Liver (tissue), 8 donors: ENCODE measurements at regions not wholly inside any gene's neighbourhood (a gene's known extent, or its start where the extent isn't known, plus 50 kb on each side); places are given as distances from the start of the nearest gene placed in this dataset.

Experiments
- DNase-seq: peaks from one replicate; pipeline ENCODE4 v3.0.0-alpha.2; 2017; ENCODE audit warnings: low spot score
- H3K27ac ChIP-seq, 2 donors: one replicate each; pipeline ENCODE4 v1.7.0; 2013; ENCODE audit warnings: inconsistent platforms in 2 of 2, low read length in 2 of 2, control low read depth in 1 of 2, low read depth in 1 of 2, mild to moderate bottlenecking in 1 of 2
- H3K27me3 ChIP-seq, 4 donors: one replicate each; pipeline versions ENCODE4 v1.6.1 to v1.7.0; 2013; ENCODE audit warnings: low read length in 3 of 4, inconsistent platforms in 1 of 4, mild to moderate bottlenecking in 1 of 4, moderate library complexity in 1 of 4; ENCODE audit not compliant: control insufficient read depth in 4 of 4, insufficient read depth in 4 of 4
- H3K36me3 ChIP-seq, 4 donors: one replicate each; pipeline versions ENCODE4 v1.6.1 to v1.7.0; 2013; ENCODE audit warnings: low read length in 3 of 4, mild to moderate bottlenecking in 3 of 4, low read depth in 1 of 4, moderate library complexity in 1 of 4; ENCODE audit not compliant: control insufficient read depth in 4 of 4, insufficient read depth in 3 of 4
- H3K4me1 ChIP-seq, 4 donors: one replicate each; pipeline versions ENCODE4 v1.6.1 to v1.7.0; 2013; ENCODE audit warnings: low read length in 3 of 4, mild to moderate bottlenecking in 3 of 4, moderate library complexity in 1 of 4; ENCODE audit not compliant: control insufficient read depth in 4 of 4, insufficient read depth in 4 of 4
- H3K4me3 ChIP-seq, 3 donors: one replicate each; pipeline versions ENCODE4 v1.6.1 to v1.7.0; 2013; ENCODE audit warnings: low read length in 3 of 3, control low read depth in 1 of 3, low read depth in 1 of 3, mild to moderate bottlenecking in 1 of 3
- H3K9ac ChIP-seq, 2 donors: one replicate each; pipeline ENCODE4 v1.7.0; 2013; ENCODE audit warnings: low read length in 2 of 2, mild to moderate bottlenecking in 2 of 2, moderate library complexity in 2 of 2, control low read depth in 1 of 2, low read depth in 1 of 2
- H3K9me3 ChIP-seq, 4 donors: one replicate each; pipeline versions ENCODE4 v1.6.1 to v1.7.0; 2013; ENCODE audit warnings: low read length in 3 of 4; ENCODE audit not compliant: control insufficient read depth in 4 of 4
- EGR1 ChIP-seq, 2 donors: IDR thresholded peaks; 2 replicates each; pipeline ENCODE4 v1.6.1; 2016 to 2018; ENCODE audit warnings: antibody characterized with exemption in 2 of 2, low read depth in 2 of 2
- FOXA1 ChIP-seq: IDR thresholded peaks from 2 replicates; pipeline ENCODE4 v1.6.1; 2016; ENCODE audit warnings: antibody characterized with exemption
- FOXA2 ChIP-seq: IDR thresholded peaks from 2 replicates; pipeline ENCODE4 v1.6.1; 2016; ENCODE audit warnings: antibody characterized with exemption
- GABPA ChIP-seq, 2 donors: IDR thresholded peaks in 1 of 2; conservative IDR thresholded peaks in 1 of 2; 2 replicates each; pipeline ENCODE4 v1.6.1; 2016; ENCODE audit warnings: antibody characterized with exemption in 2 of 2, mild to moderate bottlenecking in 1 of 2, moderate library complexity in 1 of 2
- HNF4A ChIP-seq, 2 donors: conservative IDR thresholded peaks; 2 replicates each; pipeline ENCODE4 v1.6.1; 2016; ENCODE audit warnings: antibody characterized with exemption in 2 of 2, mild to moderate bottlenecking in 2 of 2
- HNF4G ChIP-seq: IDR thresholded peaks from 2 replicates; pipeline ENCODE4 v1.6.1; 2016; ENCODE audit warnings: antibody characterized with exemption
- JUND ChIP-seq, 2 donors: IDR thresholded peaks; 2 replicates each; pipeline ENCODE4 v1.6.1; 2016; ENCODE audit warnings: antibody characterized with exemption in 2 of 2
- MAX ChIP-seq: IDR thresholded peaks from 2 replicates; pipeline ENCODE4 v1.6.1; 2016; ENCODE audit warnings: antibody characterized with exemption
- NR2F2 ChIP-seq: IDR thresholded peaks from 2 replicates; pipeline ENCODE4 v1.6.1; 2016; ENCODE audit warnings: antibody characterized with exemption
- RAD21 ChIP-seq, 2 donors: IDR thresholded peaks; 2 replicates each; pipeline ENCODE4 v1.6.1; 2016; ENCODE audit warnings: antibody characterized with exemption in 2 of 2, mild to moderate bottlenecking in 2 of 2
- RXRA ChIP-seq, 2 donors: IDR thresholded peaks; 2 replicates each; pipeline ENCODE4 v1.6.1; 2017 to 2018; ENCODE audit warnings: antibody characterized with exemption in 2 of 2, mild to moderate bottlenecking in 1 of 2
- SP1 ChIP-seq: IDR thresholded peaks from 2 replicates; pipeline ENCODE4 v1.6.1; 2018; ENCODE audit warnings: antibody characterized with exemption, mild to moderate bottlenecking
- TAF1 ChIP-seq: conservative IDR thresholded peaks from 2 replicates; pipeline ENCODE4 v1.6.1; 2016; ENCODE audit warnings: antibody characterized with exemption, mild to moderate bottlenecking
- YY1 ChIP-seq: IDR thresholded peaks from 2 replicates; pipeline ENCODE4 v1.6.1; 2016; ENCODE audit warnings: antibody characterized with exemption, mild to moderate bottlenecking
- WGBS: extraction: QIAGEN DNeasy Blood & Tissue Kit; methylation state at CpG from one replicate; pipeline ENCODE4 v1.1.7; 2013; 5-methylcytosine and 5-hydroxymethylcytosine counted together
- TF ChIP-seq, protein P1 (sequence below): fragments of 150-350 bp; IDR thresholded peaks from 2 replicates; pipeline ENCODE4 v1.5.1; 2017; ENCODE audit warnings: improper control_type of control experiment, low read depth, low read length; ENCODE audit not compliant: missing input control
- TF ChIP-seq, protein P2 (sequence below): IDR thresholded peaks from 2 replicates; pipeline ENCODE4 v1.6.1; 2016; ENCODE audit warnings: antibody characterized with exemption
- TF ChIP-seq, protein P3 (sequence below): IDR thresholded peaks from 2 replicates; pipeline ENCODE4 v1.6.1; 2016; ENCODE audit warnings: antibody characterized with exemption
- TF ChIP-seq, protein P4 (sequence below): IDR thresholded peaks from 2 replicates; pipeline ENCODE4 v1.6.1; 2016; ENCODE audit warnings: antibody characterized with exemption, mild to moderate bottlenecking
- donor health status: healthy.
- donor health status: healthy.
- donor health status: healthy.
- donor health status: healthy.
- donor health status: healthy.

- TF ChIP-seq, protein P1, sequence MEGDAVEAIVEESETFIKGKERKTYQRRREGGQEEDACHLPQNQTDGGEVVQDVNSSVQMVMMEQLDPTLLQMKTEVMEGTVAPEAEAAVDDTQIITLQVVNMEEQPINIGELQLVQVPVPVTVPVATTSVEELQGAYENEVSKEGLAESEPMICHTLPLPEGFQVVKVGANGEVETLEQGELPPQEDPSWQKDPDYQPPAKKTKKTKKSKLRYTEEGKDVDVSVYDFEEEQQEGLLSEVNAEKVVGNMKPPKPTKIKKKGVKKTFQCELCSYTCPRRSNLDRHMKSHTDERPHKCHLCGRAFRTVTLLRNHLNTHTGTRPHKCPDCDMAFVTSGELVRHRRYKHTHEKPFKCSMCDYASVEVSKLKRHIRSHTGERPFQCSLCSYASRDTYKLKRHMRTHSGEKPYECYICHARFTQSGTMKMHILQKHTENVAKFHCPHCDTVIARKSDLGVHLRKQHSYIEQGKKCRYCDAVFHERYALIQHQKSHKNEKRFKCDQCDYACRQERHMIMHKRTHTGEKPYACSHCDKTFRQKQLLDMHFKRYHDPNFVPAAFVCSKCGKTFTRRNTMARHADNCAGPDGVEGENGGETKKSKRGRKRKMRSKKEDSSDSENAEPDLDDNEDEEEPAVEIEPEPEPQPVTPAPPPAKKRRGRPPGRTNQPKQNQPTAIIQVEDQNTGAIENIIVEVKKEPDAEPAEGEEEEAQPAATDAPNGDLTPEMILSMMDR: no peak
- no peak for TF ChIP-seq EGR1 (IDR thresholded peaks at IDR 0.05; ENCODE audit: low read depth in 2 of 2)
- TF ChIP-seq, protein P2, sequence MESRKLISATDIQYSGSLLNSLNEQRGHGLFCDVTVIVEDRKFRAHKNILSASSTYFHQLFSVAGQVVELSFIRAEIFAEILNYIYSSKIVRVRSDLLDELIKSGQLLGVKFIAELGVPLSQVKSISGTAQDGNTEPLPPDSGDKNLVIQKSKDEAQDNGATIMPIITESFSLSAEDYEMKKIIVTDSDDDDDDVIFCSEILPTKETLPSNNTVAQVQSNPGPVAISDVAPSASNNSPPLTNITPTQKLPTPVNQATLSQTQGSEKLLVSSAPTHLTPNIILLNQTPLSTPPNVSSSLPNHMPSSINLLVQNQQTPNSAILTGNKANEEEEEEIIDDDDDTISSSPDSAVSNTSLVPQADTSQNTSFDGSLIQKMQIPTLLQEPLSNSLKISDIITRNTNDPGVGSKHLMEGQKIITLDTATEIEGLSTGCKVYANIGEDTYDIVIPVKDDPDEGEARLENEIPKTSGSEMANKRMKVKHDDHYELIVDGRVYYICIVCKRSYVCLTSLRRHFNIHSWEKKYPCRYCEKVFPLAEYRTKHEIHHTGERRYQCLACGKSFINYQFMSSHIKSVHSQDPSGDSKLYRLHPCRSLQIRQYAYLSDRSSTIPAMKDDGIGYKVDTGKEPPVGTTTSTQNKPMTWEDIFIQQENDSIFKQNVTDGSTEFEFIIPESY: no peak
- TF ChIP-seq NR2F2: no peak
- no peak for TF ChIP-seq HNF4A (conservative IDR thresholded peaks at IDR 0.05)
- TF ChIP-seq SP1: no peak
- no peak for TF ChIP-seq FOXA2
- TF ChIP-seq YY1: no peak
- no peak for TF ChIP-seq TAF1
- no peak for TF ChIP-seq HNF4G
- TF ChIP-seq, protein P3, sequence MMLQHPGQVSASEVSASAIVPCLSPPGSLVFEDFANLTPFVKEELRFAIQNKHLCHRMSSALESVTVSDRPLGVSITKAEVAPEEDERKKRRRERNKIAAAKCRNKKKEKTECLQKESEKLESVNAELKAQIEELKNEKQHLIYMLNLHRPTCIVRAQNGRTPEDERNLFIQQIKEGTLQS: no peak
Measured at GRCh38 chr14:37924622-37925021, 283.1 kb upstream of the SSTR1 start.

GRCh38 chr14:37932008-37932407 is 275.7 kb upstream of the SSTR1 start:
- Histone ChIP-seq H3K9me3 (no peaks in the 10 kb centered on the region), H3K4me3 (no peak overlapping the region), H3K9ac (no peak overlapping the region), H3K27me3 (no peaks in the 10 kb centered on the region), H3K27ac (no peak overlapping the region), H3K36me3 (no peaks in the 10 kb centered on the region), H3K4me1 (no peaks in the 10 kb centered on the region)
- TF ChIP-seq GABPA (IDR thresholded peaks at IDR 0.05 in 1 of 2, conservative IDR thresholded peaks at IDR 0.05 in 1 of 2) (no peak), JUND (IDR thresholded peaks at IDR 0.05) (no peak), YY1 (no peak), EGR1 (IDR thresholded peaks at IDR 0.05; ENCODE audit: low read depth in 2 of 2) (no peak), NR2F2 (no peak), MAX (no peak), FOXA2 (no peak), SP1 (no peak), HNF4A (conservative IDR thresholded peaks at IDR 0.05) (no peak), RAD21 (IDR thresholded peaks at IDR 0.05) (no peak), RXRA (IDR thresholded peaks at IDR 0.05) (no peak), HNF4G (no peak), FOXA1 (no peak), TAF1 (no peak)
- TF ChIP-seq, protein P3: no peak
- TF ChIP-seq, protein P2: no peak
- TF ChIP-seq, protein P4, sequence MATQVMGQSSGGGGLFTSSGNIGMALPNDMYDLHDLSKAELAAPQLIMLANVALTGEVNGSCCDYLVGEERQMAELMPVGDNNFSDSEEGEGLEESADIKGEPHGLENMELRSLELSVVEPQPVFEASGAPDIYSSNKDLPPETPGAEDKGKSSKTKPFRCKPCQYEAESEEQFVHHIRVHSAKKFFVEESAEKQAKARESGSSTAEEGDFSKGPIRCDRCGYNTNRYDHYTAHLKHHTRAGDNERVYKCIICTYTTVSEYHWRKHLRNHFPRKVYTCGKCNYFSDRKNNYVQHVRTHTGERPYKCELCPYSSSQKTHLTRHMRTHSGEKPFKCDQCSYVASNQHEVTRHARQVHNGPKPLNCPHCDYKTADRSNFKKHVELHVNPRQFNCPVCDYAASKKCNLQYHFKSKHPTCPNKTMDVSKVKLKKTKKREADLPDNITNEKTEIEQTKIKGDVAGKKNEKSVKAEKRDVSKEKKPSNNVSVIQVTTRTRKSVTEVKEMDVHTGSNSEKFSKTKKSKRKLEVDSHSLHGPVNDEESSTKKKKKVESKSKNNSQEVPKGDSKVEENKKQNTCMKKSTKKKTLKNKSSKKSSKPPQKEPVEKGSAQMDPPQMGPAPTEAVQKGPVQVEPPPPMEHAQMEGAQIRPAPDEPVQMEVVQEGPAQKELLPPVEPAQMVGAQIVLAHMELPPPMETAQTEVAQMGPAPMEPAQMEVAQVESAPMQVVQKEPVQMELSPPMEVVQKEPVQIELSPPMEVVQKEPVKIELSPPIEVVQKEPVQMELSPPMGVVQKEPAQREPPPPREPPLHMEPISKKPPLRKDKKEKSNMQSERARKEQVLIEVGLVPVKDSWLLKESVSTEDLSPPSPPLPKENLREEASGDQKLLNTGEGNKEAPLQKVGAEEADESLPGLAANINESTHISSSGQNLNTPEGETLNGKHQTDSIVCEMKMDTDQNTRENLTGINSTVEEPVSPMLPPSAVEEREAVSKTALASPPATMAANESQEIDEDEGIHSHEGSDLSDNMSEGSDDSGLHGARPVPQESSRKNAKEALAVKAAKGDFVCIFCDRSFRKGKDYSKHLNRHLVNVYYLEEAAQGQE: no peak
- DNase-seq: no peak
- 81% methylated on average over 6 of the region's 6 CpGs for WGBS

More at GRCh38 chr14:37924622-37925021, 283.1 kb upstream of the SSTR1 start:
- WGBS: 94% methylated on average over 2 of the region's 2 CpGs
- H3K9ac ChIP-seq: no peak overlapping the region
- H3K27me3 ChIP-seq: no peaks in the 10 kb centered on the region
- no peak overlapping the region for H3K27ac ChIP-seq
- no peaks in the 10 kb centered on the region for H3K4me1 ChIP-seq
- H3K9me3 ChIP-seq: no peaks in the 10 kb centered on the region
- no peaks in the 10 kb centered on the region for H3K36me3 ChIP-seq
- no peak overlapping the region for H3K4me3 ChIP-seq
- no peak for DNase-seq
